ENCODE measurements at regions not wholly inside any gene's neighbourhood (a gene's known extent, or its start where the extent isn't known, plus 50 kb on each side); places are given as distances from the start of the nearest gene placed in this dataset.
A peak's percentile ranks its signal among the peaks of the same experiment; 100 is the strongest.

- DNase-seq = peak; percentile 66
- Histone ChIP-seq H4K8ac (ENCODE audit: low read depth, low read length) (no peak overlapping the region), H4K5ac (ENCODE audit: low read length) (no peak overlapping the region), H3K4me1 (ENCODE audit: control insufficient read depth, low read depth, low read length) (no peaks in the 10 kb centered on the region), H3K23ac (ENCODE audit: low read length) (no peak overlapping the region), H3K4ac (ENCODE audit: low read depth, low read length) (no peak overlapping the region), H3K27ac (ENCODE audit: low read depth, low read length) (no peak overlapping the region), H2BK15ac (replicated peaks; ENCODE audit: low read depth) (no peak overlapping the region), H2BK5ac (ENCODE audit: low read length) (no peak overlapping the region), H2AK5ac (ENCODE audit: low read length) (no peak overlapping the region), H3K79me2 (ENCODE audit: control insufficient read depth, insufficient read depth, low read length) (no peaks in the 10 kb centered on the region), H3K4me2 (ENCODE audit: low read length) (no peak overlapping the region), H3K4me3 (ENCODE audit: low read length) (no peak overlapping the region), H3K18ac (ENCODE audit: low read length) (no peak overlapping the region), H3K56ac (ENCODE audit: low read length) (no peak overlapping the region), H3K36me3 (ENCODE audit: control insufficient read depth, insufficient read depth, low read length) (no peaks in the 10 kb centered on the region), H3K79me1 (ENCODE audit: low read length) (no peaks in the 10 kb centered on the region), H3K9ac (ENCODE audit: low read length) (no peak overlapping the region), H3K27me3 (ENCODE audit: insufficient read depth, low read length, poor library complexity) (no peaks in the 10 kb centered on the region), H2BK120ac (ENCODE audit: low read depth, low read length) (no peak overlapping the region)
- WGBS (ENCODE audit: extremely low coverage, insufficient coverage, low lambda C conversion rate) = no CpG with 5 or more reads among the region's 2 CpGs
Observed at GRCh38 chr14:26255213-26255612, 342.6 kb downstream of the NOVA1 start.

GRCh38 chr14:26252176-26252575 lies 345.7 kb downstream of the NOVA1 start:
- Histone ChIP-seq H3K27me3 (ENCODE audit: insufficient read depth, low read length, poor library complexity) (no peaks in the 10 kb centered on the region), H3K4ac (ENCODE audit: low read depth, low read length) (no peak overlapping the region), H3K36me3 (ENCODE audit: control insufficient read depth, insufficient read depth, low read length) (no peaks in the 10 kb centered on the region), H3K4me2 (ENCODE audit: low read length) (no peak overlapping the region), H3K79me2 (ENCODE audit: control insufficient read depth, insufficient read depth, low read length) (no peaks in the 10 kb centered on the region), H3K4me3 (ENCODE audit: low read length) (no peak overlapping the region), H4K8ac (ENCODE audit: low read depth, low read length) (no peak overlapping the region), H3K9ac (ENCODE audit: low read length) (no peak overlapping the region), H2BK120ac (ENCODE audit: low read depth, low read length) (no peak overlapping the region), H3K56ac (ENCODE audit: low read length) (no peak overlapping the region), H3K79me1 (ENCODE audit: low read length) (no peaks in the 10 kb centered on the region), H2AK5ac (ENCODE audit: low read length) (no peak overlapping the region), H3K27ac (ENCODE audit: low read depth, low read length) (no peak overlapping the region), H2BK15ac (replicated peaks; ENCODE audit: low read depth) (no peak overlapping the region), H4K5ac (ENCODE audit: low read length) (no peak overlapping the region), H3K18ac (ENCODE audit: low read length) (no peak overlapping the region), H3K4me1 (ENCODE audit: control insufficient read depth, low read depth, low read length) (no peaks in the 10 kb centered on the region), H2BK5ac (ENCODE audit: low read length) (no peak overlapping the region), H3K23ac (ENCODE audit: low read length) (no peak overlapping the region)
- no peak for DNase-seq

GRCh38 chr14:26233118-26233517 lies 364.7 kb downstream of the NOVA1 start:
- Histone ChIP-seq H2BK15ac (replicated peaks; ENCODE audit: low read depth) (no peak overlapping the region), H3K4ac (ENCODE audit: low read depth, low read length) (no peak overlapping the region), H3K4me2 (ENCODE audit: low read length) (no peak overlapping the region), H3K79me2 (ENCODE audit: control insufficient read depth, insufficient read depth, low read length) (no peaks in the 10 kb centered on the region), H2BK5ac (ENCODE audit: low read length) (no peak overlapping the region), H3K4me3 (ENCODE audit: low read length) (no peak overlapping the region), H3K4me1 (ENCODE audit: control insufficient read depth, low read depth, low read length) (no peaks in the 10 kb centered on the region), H3K36me3 (ENCODE audit: control insufficient read depth, insufficient read depth, low read length) (no peaks in the 10 kb centered on the region), H3K79me1 (ENCODE audit: low read length) (no peaks in the 10 kb centered on the region), H2BK120ac (ENCODE audit: low read depth, low read length) (no peak overlapping the region), H2AK5ac (ENCODE audit: low read length) (no peak overlapping the region), H3K27ac (ENCODE audit: low read depth, low read length) (no peak overlapping the region), H3K56ac (ENCODE audit: low read length) (no peak overlapping the region), H3K23ac (ENCODE audit: low read length) (no peak overlapping the region), H4K5ac (ENCODE audit: low read length) (no peak overlapping the region), H3K18ac (ENCODE audit: low read length) (no peak overlapping the region), H3K27me3 (ENCODE audit: insufficient read depth, low read length, poor library complexity) (no peaks in the 10 kb centered on the region), H3K9ac (ENCODE audit: low read length) (no peak overlapping the region), H4K8ac (ENCODE audit: low read depth, low read length) (no peak overlapping the region)
- DNase-seq = no peak
- no CpG with 5 or more reads among the region's 1 CpG for whole genome bisulfite sequencing (ENCODE audit: extremely low coverage, insufficient coverage, low lambda C conversion rate)

GRCh38 chr14:26218861-26219260 lies 379.0 kb downstream of the NOVA1 start:
- peaks cover 3% of the 10 kb centered on the region for H3K4me1 ChIP-seq (ENCODE audit: control insufficient read depth, low read depth, low read length)
- H3K9ac ChIP-seq (ENCODE audit: low read length) = no peak overlapping the region
- no peak overlapping the region for H2BK15ac ChIP-seq (replicated peaks; ENCODE audit: low read depth)
- H2AK5ac ChIP-seq (ENCODE audit: low read length) = no peak overlapping the region
- H3K4ac ChIP-seq (ENCODE audit: low read depth, low read length) = no peak overlapping the region
- H3K18ac ChIP-seq (ENCODE audit: low read length) = peak overlapping the region; percentile 10
- no peak overlapping the region for H3K4me3 ChIP-seq (ENCODE audit: low read length)
- no peak overlapping the region for H3K27ac ChIP-seq (ENCODE audit: low read depth, low read length)
- no peak for DNase-seq
- H2BK5ac ChIP-seq (ENCODE audit: low read length) = no peak overlapping the region
- no peaks in the 10 kb centered on the region for H3K27me3 ChIP-seq (ENCODE audit: insufficient read depth, low read length, poor library complexity)
- H2BK120ac ChIP-seq (ENCODE audit: low read depth, low read length) = no peak overlapping the region
- no peak overlapping the region for H3K4me2 ChIP-seq (ENCODE audit: low read length)
- no peaks in the 10 kb centered on the region for H3K79me2 ChIP-seq (ENCODE audit: control insufficient read depth, insufficient read depth, low read length)
- no peak overlapping the region for H3K56ac ChIP-seq (ENCODE audit: low read length)
- H3K23ac ChIP-seq (ENCODE audit: low read length) = no peak overlapping the region
- WGBS (ENCODE audit: extremely low coverage, insufficient coverage, low lambda C conversion rate) = no CpG with 5 or more reads among the region's 2 CpGs
- no peak overlapping the region for H4K8ac ChIP-seq (ENCODE audit: low read depth, low read length)
- H4K5ac ChIP-seq (ENCODE audit: low read length) = no peak overlapping the region
- H3K36me3 ChIP-seq (ENCODE audit: control insufficient read depth, insufficient read depth, low read length) = no peaks in the 10 kb centered on the region
- no peaks in the 10 kb centered on the region for H3K79me1 ChIP-seq (ENCODE audit: low read length)

- H3K4me3 ChIP-seq (ENCODE audit: low read length) = no peak overlapping the region
Observed at GRCh38 chr14:26217778-26218177, 380.1 kb downstream of the NOVA1 start.

GRCh38 chr14:26216786-26217185 lies 381.0 kb downstream of the NOVA1 start:
- H2BK5ac ChIP-seq (ENCODE audit: low read length) = no peak overlapping the region
- H4K8ac ChIP-seq (ENCODE audit: low read depth, low read length) = no peak overlapping the region
- peaks cover 3% of the 10 kb centered on the region for H3K4me1 ChIP-seq (ENCODE audit: control insufficient read depth, low read depth, low read length)
- no peaks in the 10 kb centered on the region for H3K79me1 ChIP-seq (ENCODE audit: low read length)
- no peaks in the 10 kb centered on the region for H3K79me2 ChIP-seq (ENCODE audit: control insufficient read depth, insufficient read depth, low read length)
- no CpG with 5 or more reads among the region's 5 CpGs for WGBS (ENCODE audit: extremely low coverage, insufficient coverage, low lambda C conversion rate)
- H2AK5ac ChIP-seq (ENCODE audit: low read length) = no peak overlapping the region
- no peak overlapping the region for H3K23ac ChIP-seq (ENCODE audit: low read length)
- H3K18ac ChIP-seq (ENCODE audit: low read length) = no peak overlapping the region
- no peak overlapping the region for H3K4me2 ChIP-seq (ENCODE audit: low read length)
- H3K27me3 ChIP-seq (ENCODE audit: insufficient read depth, low read length, poor library complexity) = no peaks in the 10 kb centered on the region
- H3K9ac ChIP-seq (ENCODE audit: low read length) = no peak overlapping the region
- no peak overlapping the region for H2BK120ac ChIP-seq (ENCODE audit: low read depth, low read length)
- no peak overlapping the region for H2BK15ac ChIP-seq (replicated peaks; ENCODE audit: low read depth)
- H4K5ac ChIP-seq (ENCODE audit: low read length) = no peak overlapping the region
- no peak overlapping the region for H3K4me3 ChIP-seq (ENCODE audit: low read length)
- H3K36me3 ChIP-seq (ENCODE audit: control insufficient read depth, insufficient read depth, low read length) = no peaks in the 10 kb centered on the region
- H3K4ac ChIP-seq (ENCODE audit: low read depth, low read length) = no peak overlapping the region
- H3K56ac ChIP-seq (ENCODE audit: low read length) = no peak overlapping the region
- DNase-seq = no peak
- no peak overlapping the region for H3K27ac ChIP-seq (ENCODE audit: low read depth, low read length)

More at GRCh38 chr14:26217778-26218177, 380.1 kb downstream of the NOVA1 start:
- H3K23ac ChIP-seq (ENCODE audit: low read length) = no peak overlapping the region
- H3K27ac ChIP-seq (ENCODE audit: low read depth, low read length) = no peak overlapping the region
- no peak overlapping the region for H3K4ac ChIP-seq (ENCODE audit: low read depth, low read length)
- H2BK15ac ChIP-seq (replicated peaks; ENCODE audit: low read depth) = no peak overlapping the region
- peaks cover 3% of the 10 kb centered on the region for H3K4me1 ChIP-seq (ENCODE audit: control insufficient read depth, low read depth, low read length)
- H2BK5ac ChIP-seq (ENCODE audit: low read length) = no peak overlapping the region
- H3K27me3 ChIP-seq (ENCODE audit: insufficient read depth, low read length, poor library complexity) = no peaks in the 10 kb centered on the region
- WGBS (ENCODE audit: extremely low coverage, insufficient coverage, low lambda C conversion rate) = no CpG with 5 or more reads among the region's 2 CpGs
- no peak overlapping the region for H3K4me2 ChIP-seq (ENCODE audit: low read length)
- DNase-seq = no peak
- no peak overlapping the region for H2AK5ac ChIP-seq (ENCODE audit: low read length)
- no peak overlapping the region for H3K9ac ChIP-seq (ENCODE audit: low read length)
- H3K18ac ChIP-seq (ENCODE audit: low read length) = no peak overlapping the region
- no peaks in the 10 kb centered on the region for H3K79me1 ChIP-seq (ENCODE audit: low read length)
- no peaks in the 10 kb centered on the region for H3K36me3 ChIP-seq (ENCODE audit: control insufficient read depth, insufficient read depth, low read length)
- no peak overlapping the region for H3K56ac ChIP-seq (ENCODE audit: low read length)
- no peak overlapping the region for H4K8ac ChIP-seq (ENCODE audit: low read depth, low read length)
- no peaks in the 10 kb centered on the region for H3K79me2 ChIP-seq (ENCODE audit: control insufficient read depth, insufficient read depth, low read length)
- no peak overlapping the region for H4K5ac ChIP-seq (ENCODE audit: low read length)
- no peak overlapping the region for H2BK120ac ChIP-seq (ENCODE audit: low read depth, low read length)

Measured in mesendoderm (in vitro differentiated cells).